Breast epithelium (tissue), 4 donors: ENCODE measurements at regions not wholly inside any gene's neighbourhood (a gene's known extent, or its start where the extent isn't known, plus 50 kb on each side); places are given as distances from the start of the nearest gene placed in this dataset.

Experiments used
- DNase-seq, 2 donors: peaks; one replicate each; pipeline ENCODE4 v3.0.0-alpha.2; 2019; ENCODE audit warnings: low spot score in 2 of 2
- H3K27ac ChIP-seq, 2 donors: fragments of 200-600 bp; sonication (generic) in 1 of 2; one replicate each; pipeline ENCODE4 v1.5.1; 2016 to 2019; ENCODE audit warnings: mild to moderate bottlenecking in 1 of 2
- H3K27me3 ChIP-seq, 2 donors: fragments of 200-600 bp; sonication (generic) in 1 of 2; one replicate each; pipeline versions ENCODE4 v1.5.1 to v1.6.0; 2017 to 2019; ENCODE audit warnings: control low read depth in 1 of 2, mild to moderate bottlenecking in 1 of 2
- H3K36me3 ChIP-seq: fragments of 200-600 bp; one replicate; pipeline ENCODE4 v1.5.1; 2019
- H3K4me1 ChIP-seq, 2 donors: fragments of 200-600 bp; sonication (generic); one replicate each; pipeline ENCODE4 v1.5.1; 2016 to 2019; ENCODE audit warnings: control low read depth in 1 of 2
- H3K4me3 ChIP-seq, 3 donors: fragments of 200-600 bp; sonication (generic); 1 replicate in 2 of 3; 2 replicates in 1 of 3; pipeline ENCODE4 v1.5.1; 2016 to 2019; ENCODE audit warnings: mild to moderate bottlenecking in 3 of 3, moderate library complexity in 2 of 3
- H3K9me3 ChIP-seq, 2 donors: fragments of 200-600 bp; sonication (generic) in 1 of 2; one replicate each; pipeline ENCODE4 v1.5.1; 2016 to 2019; ENCODE audit warnings: control low read depth in 1 of 2
- CTCF ChIP-seq, 3 donors: fragments of 450-650 bp; IDR thresholded peaks; one replicate each; pipeline ENCODE4 v1.5.1; 2016 to 2017; ENCODE audit warnings: antibody characterized with exemption in 3 of 3, mild to moderate bottlenecking in 3 of 3, moderate library complexity in 3 of 3
- POLR2A ChIP-seq: fragments of 450-650 bp; IDR thresholded peaks from one replicate; pipeline ENCODE4 v1.6.1; 2016; ENCODE audit warnings: antibody characterized with exemption, mild to moderate bottlenecking, moderate library complexity
- POLR2AphosphoS5 ChIP-seq, 3 donors: sonication (generic); formaldehyde crosslinking; IDR thresholded peaks; one replicate each; pipeline ENCODE4 v1.6.1; 2017; ENCODE audit warnings: antibody characterized with exemption in 3 of 3
- intact Hi-C: fragments of 100-400 bp; cut with DNase I; formaldehyde crosslinking; loops from one replicate; pipeline ENCODE4 v1.15.1; 2023; ENCODE audit warnings: low total_unique reads

- H3K9me3 ChIP-seq: no peaks in the 10 kb centered on the region
- H3K36me3 ChIP-seq: no peaks in the 10 kb centered on the region
- intact Hi-C loops: no loop called here
- no peak for TF ChIP-seq POLR2AphosphoS5 (IDR thresholded peaks at IDR 0.05)
- TF ChIP-seq CTCF (IDR thresholded peaks at IDR 0.05): no peak
- TF ChIP-seq POLR2A: no peak
- peak overlapping the region; percentile 69 to 79 for H3K27ac ChIP-seq
- H3K4me1 ChIP-seq: peaks cover 0 to 8% of the 10 kb centered on the region in 2 donors
- no peaks in the 10 kb centered on the region for H3K27me3 ChIP-seq
- H3K4me3 ChIP-seq: peak overlapping the region in 1 of 3 donors; percentile 22
- DNase-seq: peak in 1 of 2 donors; percentile 44
Observed at GRCh38 chr4:13706120-13706519, 78.6 kb upstream of the BOD1L1 start.

- Histone ChIP-seq H3K9me3 (no peaks in the 10 kb centered on the region), H3K27me3 (no peaks in the 10 kb centered on the region), H3K36me3 (no peaks in the 10 kb centered on the region), H3K27ac (peak overlapping the region; percentile 69 to 79), H3K4me1 (peaks cover 0 to 8% of the 10 kb centered on the region in 2 donors), H3K4me3 (no peak overlapping the region)
- intact Hi-C loops: no loop called here
- no peak for DNase-seq
- no peak for TF ChIP-seq CTCF (IDR thresholded peaks at IDR 0.05)
- TF ChIP-seq POLR2AphosphoS5 (IDR thresholded peaks at IDR 0.05): no peak
- TF ChIP-seq POLR2A: no peak
Observed at GRCh38 chr4:13706716-13707115, 79.2 kb upstream of the BOD1L1 start.

- no peaks in the 10 kb centered on the region for H3K9me3 ChIP-seq
- no peak for DNase-seq
- intact Hi-C loops: no loop called here
- no peaks in the 10 kb centered on the region for H3K36me3 ChIP-seq
- no peaks in the 10 kb centered on the region for H3K27me3 ChIP-seq
- H3K27ac ChIP-seq: no peak overlapping the region
- H3K4me1 ChIP-seq: no peaks in the 10 kb centered on the region
- TF ChIP-seq CTCF (IDR thresholded peaks at IDR 0.05) (no peak), POLR2AphosphoS5 (IDR thresholded peaks at IDR 0.05) (no peak), POLR2A (no peak)
- no peak overlapping the region for H3K4me3 ChIP-seq
Observed at GRCh38 chr4:13710246-13710885, 82.8 kb upstream of the BOD1L1 start.

- TF ChIP-seq POLR2A: no peak
- TF ChIP-seq CTCF (IDR thresholded peaks at IDR 0.05): no peak
- TF ChIP-seq POLR2AphosphoS5 (IDR thresholded peaks at IDR 0.05): no peak
- H3K4me1 ChIP-seq: no peaks in the 10 kb centered on the region
- H3K4me3 ChIP-seq: no peak overlapping the region
- no peak overlapping the region for H3K27ac ChIP-seq
- no peaks in the 10 kb centered on the region for H3K9me3 ChIP-seq
- intact Hi-C loops: no loop called here
- H3K36me3 ChIP-seq: no peaks in the 10 kb centered on the region
- no peak for DNase-seq
- H3K27me3 ChIP-seq: no peaks in the 10 kb centered on the region
Observed at GRCh38 chr4:13711233-13711785, 83.8 kb upstream of the BOD1L1 start.

- H3K4me1 ChIP-seq: no peaks in the 10 kb centered on the region
- TF ChIP-seq CTCF (IDR thresholded peaks at IDR 0.05): no peak
- TF ChIP-seq POLR2A: no peak
- TF ChIP-seq POLR2AphosphoS5 (IDR thresholded peaks at IDR 0.05): no peak
- no peak overlapping the region for H3K27ac ChIP-seq
- H3K27me3 ChIP-seq: no peaks in the 10 kb centered on the region
- no peaks in the 10 kb centered on the region for H3K9me3 ChIP-seq
- H3K36me3 ChIP-seq: no peaks in the 10 kb centered on the region
- DNase-seq: no peak
- H3K4me3 ChIP-seq: no peak overlapping the region
- intact Hi-C loops: no loop called here
Observed at GRCh38 chr4:13721894-13722293, 94.4 kb upstream of the BOD1L1 start.
